IPS-20b (cell line): ENCODE measurements at regions not wholly inside any gene's neighbourhood (a gene's known extent, or its start where the extent isn't known, plus 50 kb on each side); places are given as distances from the start of the nearest gene placed in this dataset.
"Not testable (repeated sequence)": the region's sequence is repeated elsewhere in the genome, so short reads cannot be mapped to it uniquely, and the experiment has no call there.

ENCODE experiments used
- H3K27ac ChIP-seq: one replicate; pipeline ENCODE4 v1.5.1; 2013; ENCODE audit warnings: low read length
- H3K27me3 ChIP-seq: 2 replicates; pipeline ENCODE4 v1.6.1; 2013; ENCODE audit warnings: mild to moderate bottlenecking, low read length, inconsistent platforms; ENCODE audit not compliant: insufficient read depth
- H3K36me3 ChIP-seq: 2 replicates; pipeline ENCODE4 v1.6.1; 2013; ENCODE audit warnings: low read depth, mild to moderate bottlenecking, inconsistent platforms, low read length, moderate library complexity; ENCODE audit not compliant: insufficient read depth
- H3K4me1 ChIP-seq: 2 replicates; pipeline ENCODE4 v1.6.1; 2013; ENCODE audit warnings: mild to moderate bottlenecking, control low read depth, inconsistent platforms, low read length, moderate library complexity; ENCODE audit not compliant: insufficient read depth
- H3K4me3 ChIP-seq: 2 replicates; pipeline ENCODE4 v1.5.1; 2013; ENCODE audit warnings: mild to moderate bottlenecking, low read length, inconsistent platforms
- H3K9ac ChIP-seq: 2 replicates; pipeline ENCODE4 v1.6.1; 2013; ENCODE audit warnings: low read depth, mild to moderate bottlenecking, inconsistent platforms, low read length, moderate library complexity
- H3K9me3 ChIP-seq: 2 replicates; pipeline ENCODE4 v1.6.1; 2013; ENCODE audit warnings: mild to moderate bottlenecking, low read depth, low read length, inconsistent platforms; ENCODE audit not compliant: insufficient read depth

DNA sequence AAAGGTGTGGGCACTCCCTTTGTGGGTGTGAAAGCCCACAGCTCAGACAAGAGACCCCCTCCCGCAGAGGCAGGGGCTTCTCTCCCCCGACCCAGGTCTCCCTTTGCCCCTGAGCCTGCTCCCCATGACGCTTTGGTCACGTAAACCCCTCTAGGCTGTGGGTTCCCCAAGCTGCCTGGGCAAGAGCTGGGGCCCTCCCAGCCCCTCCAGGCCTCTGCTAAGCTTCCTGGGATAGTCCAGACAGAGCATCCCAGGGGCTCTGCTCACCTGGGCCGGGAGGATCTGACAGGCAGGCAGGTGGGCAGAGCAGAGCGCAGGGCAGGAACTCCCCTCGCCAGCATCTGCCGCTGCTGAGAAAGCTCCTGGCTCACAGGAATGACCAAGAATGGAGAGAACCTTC lies 177.3 kb downstream of the BANP start:
- Histone ChIP-seq H3K27me3 (no peaks in the 10 kb centered on the region), H3K27ac (no peak overlapping the region), H3K36me3 (no peaks in the 10 kb centered on the region), H3K9me3 (no peaks in the 10 kb centered on the region), H3K4me3 (no peak overlapping the region), H3K4me1 (no peaks in the 10 kb centered on the region), H3K9ac (no peak overlapping the region)

- not testable (repeated sequence) for H3K27ac ChIP-seq, H3K27me3 ChIP-seq, H3K4me1 ChIP-seq, H3K9me3 ChIP-seq, H3K4me3 ChIP-seq, H3K9ac ChIP-seq, H3K36me3 ChIP-seq
Measured at GRCh38 chr16:88129133-88129532, 177.9 kb downstream of the BANP start.

DNA sequence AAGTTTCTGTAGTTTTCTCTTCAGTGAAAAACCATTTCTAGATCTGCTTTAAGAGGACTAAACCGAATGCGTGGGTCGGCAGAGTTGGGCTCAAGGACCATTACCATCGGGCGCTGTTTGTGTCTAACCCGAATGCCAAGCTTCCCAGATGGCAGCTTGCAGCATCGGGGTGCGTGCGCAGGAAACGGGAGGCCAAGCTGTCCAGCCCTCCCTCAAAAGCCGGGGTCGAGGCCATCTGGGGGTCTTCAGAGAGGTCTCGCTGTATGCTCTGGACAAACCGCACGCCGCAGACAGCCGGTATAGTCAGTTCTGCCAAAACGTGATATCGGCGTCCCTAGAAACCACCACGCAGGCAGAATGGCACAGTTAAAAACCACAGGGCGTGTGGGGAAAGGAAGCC lies 178.8 kb downstream of the BANP start:
- Histone ChIP-seq H3K4me1 (no peaks in the 10 kb centered on the region), H3K27me3 (no peaks in the 10 kb centered on the region), H3K27ac (no peak overlapping the region), H3K36me3 (no peaks in the 10 kb centered on the region), H3K9me3 (no peaks in the 10 kb centered on the region), H3K9ac (no peak overlapping the region), H3K4me3 (no peak overlapping the region)

GRCh38 chr16:88130681-88131080 lies 179.4 kb downstream of the BANP start:
- Histone ChIP-seq H3K9ac (no peak overlapping the region), H3K27me3 (no peaks in the 10 kb centered on the region)

GRCh38 chr16:88131256-88131655 lies 180.0 kb downstream of the BANP start:
- H3K4me1 ChIP-seq: no peaks in the 10 kb centered on the region

More at GRCh38 chr16:88130681-88131080, 179.4 kb downstream of the BANP start:
- Histone ChIP-seq H3K9me3 (no peaks in the 10 kb centered on the region), H3K36me3 (no peaks in the 10 kb centered on the region), H3K27ac (no peak overlapping the region), H3K4me1 (no peaks in the 10 kb centered on the region), H3K4me3 (no peak overlapping the region)

GRCh38 chr16:88131966-88132365 lies 180.7 kb downstream of the BANP start:
- H3K9me3 ChIP-seq: 0 out of 2 replicates have a peak, but pooled peaks cover 2% of the 10 kb centered on the region
- H3K27ac ChIP-seq: no peak overlapping the region
- H3K27me3 ChIP-seq: no peaks in the 10 kb centered on the region
- no peaks in the 10 kb centered on the region for H3K36me3 ChIP-seq
- H3K4me3 ChIP-seq: no peak overlapping the region
- H3K9ac ChIP-seq: no peak overlapping the region
- no peaks in the 10 kb centered on the region for H3K4me1 ChIP-seq

More at GRCh38 chr16:88131256-88131655, 180.0 kb downstream of the BANP start:
- H3K36me3 ChIP-seq: no peaks in the 10 kb centered on the region
- H3K27ac ChIP-seq: no peak overlapping the region
- no peak overlapping the region for H3K4me3 ChIP-seq
- no peak overlapping the region for H3K9ac ChIP-seq
- H3K9me3 ChIP-seq: no peaks in the 10 kb centered on the region
- no peaks in the 10 kb centered on the region for H3K27me3 ChIP-seq

GRCh38 chr16:88132836-88133506 lies 181.7 kb downstream of the BANP start:
- no peak overlapping the region for H3K27ac ChIP-seq
- no peaks in the 10 kb centered on the region for H3K36me3 ChIP-seq
- no peak overlapping the region for H3K9ac ChIP-seq
- no peaks in the 10 kb centered on the region for H3K4me1 ChIP-seq
- no peak overlapping the region for H3K4me3 ChIP-seq
- 0 out of 2 replicates have a peak, but pooled peaks cover 7% of the 10 kb centered on the region for H3K9me3 ChIP-seq
- H3K27me3 ChIP-seq: no peaks in the 10 kb centered on the region

GRCh38 chr16:88133507-88133843 lies 182.2 kb downstream of the BANP start:
- H3K36me3 ChIP-seq: no peaks in the 10 kb centered on the region
- peaks cover 12% of the 10 kb centered on the region; the same call in 1 of the 2 replicates for H3K9me3 ChIP-seq
- no peaks in the 10 kb centered on the region for H3K27me3 ChIP-seq
- H3K9ac ChIP-seq: no peak overlapping the region
- H3K4me1 ChIP-seq: no peaks in the 10 kb centered on the region
- no peak overlapping the region for H3K4me3 ChIP-seq
- no peak overlapping the region for H3K27ac ChIP-seq

DNA sequence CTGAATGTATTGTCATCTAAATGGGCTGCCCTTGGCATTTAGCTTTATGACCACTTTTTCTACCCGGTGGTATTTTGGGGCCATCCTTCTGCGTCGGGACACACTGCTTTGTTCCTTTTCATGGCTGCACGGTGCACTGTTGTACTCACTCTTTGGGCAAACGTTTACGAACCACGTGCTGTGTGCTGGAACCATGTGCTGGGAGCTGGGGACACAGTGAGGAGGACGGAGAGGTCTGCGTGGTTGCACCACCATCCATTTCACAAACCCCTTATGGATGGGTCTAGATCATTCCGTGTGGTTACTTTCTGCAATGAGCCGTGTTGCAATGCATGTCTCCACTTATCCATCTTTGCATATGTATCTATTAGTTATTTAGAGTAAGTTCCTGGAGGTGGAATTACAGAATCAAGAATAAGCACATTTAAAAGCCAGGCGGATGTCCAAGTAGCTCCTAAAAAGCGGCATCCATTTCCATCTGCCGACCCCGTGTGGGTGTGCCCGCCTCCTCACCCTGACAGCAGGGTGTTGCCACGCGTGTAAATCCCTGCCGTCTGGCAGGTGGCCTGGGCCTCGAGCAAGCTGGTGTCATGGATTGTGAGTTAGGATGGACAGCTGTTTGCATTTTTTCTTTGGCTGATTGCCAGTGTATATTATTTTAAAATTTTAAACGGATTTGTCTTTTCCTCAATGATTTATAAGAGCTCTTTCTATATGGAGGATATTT lies 183.1 kb downstream of the BANP start:
- H3K36me3 ChIP-seq, H3K27ac ChIP-seq, H3K4me3 ChIP-seq, H3K4me1 ChIP-seq, H3K9ac ChIP-seq, H3K27me3 ChIP-seq: not testable (repeated sequence)
- peaks cover 13% of the 10 kb centered on the region; the same call in 1 of the 2 replicates for H3K9me3 ChIP-seq

GRCh38 chr16:88134899-88135682 lies 183.9 kb downstream of the BANP start:
- H3K9me3 ChIP-seq: peaks cover 13% of the 10 kb centered on the region; the same call in 1 of the 2 replicates
- H3K4me1 ChIP-seq, H3K4me3 ChIP-seq, H3K36me3 ChIP-seq, H3K9ac ChIP-seq, H3K27ac ChIP-seq, H3K27me3 ChIP-seq: not testable (repeated sequence)

- not testable (repeated sequence) for H3K36me3 ChIP-seq, H3K4me3 ChIP-seq, H3K27me3 ChIP-seq, H3K27ac ChIP-seq, H3K9ac ChIP-seq, H3K4me1 ChIP-seq
- peaks cover 13% of the 10 kb centered on the region; the same call in 1 of the 2 replicates for H3K9me3 ChIP-seq
Measured at GRCh38 chr16:88136211-88136713, 185.0 kb downstream of the BANP start.
